Mammary epithelial cell (primary cell): ENCODE measurements at regions not wholly inside any gene's neighbourhood (a gene's known extent, or its start where the extent isn't known, plus 50 kb on each side); places are given as distances from the start of the nearest gene placed in this dataset.

Experiments used
- CTCF ChIP-seq, 2 donors: IDR thresholded peaks in 1 of 2; conservative IDR thresholded peaks in 1 of 2; 2 replicates each; pipeline ENCODE4 v1.5.1; 2011 to 2012; ENCODE audit warnings: inconsistent platforms in 2 of 2, low read length in 2 of 2, mild to moderate bottlenecking in 2 of 2, control low read depth in 1 of 2, low read depth in 1 of 2; ENCODE audit not compliant: insufficient read depth in 1 of 2; ENCODE audit errors: extremely low read depth in 1 of 2
- EZH2 ChIP-seq: IDR thresholded peaks from 2 replicates; pipeline ENCODE4 v1.6.1; 2012; ENCODE audit warnings: low read length, inconsistent platforms, borderline replicate concordance

DNA sequence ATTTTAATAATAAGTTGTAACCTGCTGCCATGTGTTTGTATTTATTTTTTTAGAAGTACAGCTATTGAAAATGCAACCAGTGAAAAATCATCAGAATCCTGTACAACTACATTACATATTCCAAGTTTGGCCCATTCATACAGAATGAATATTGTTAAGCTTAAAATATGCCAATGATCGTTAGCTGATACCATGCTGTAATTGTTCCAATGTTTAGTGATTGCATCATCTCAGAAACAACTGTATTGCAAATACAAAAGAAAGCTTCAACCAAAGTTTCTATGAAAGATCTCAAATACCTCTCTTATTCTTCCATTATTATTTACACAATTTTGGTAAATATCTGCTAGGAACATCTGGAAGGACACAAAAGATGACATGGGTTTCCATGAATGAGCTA is 51.6 kb upstream of the ALCAM start:
- no peak for TF ChIP-seq CTCF (conservative IDR thresholded peaks at IDR 0.05 in 1 of 2, IDR thresholded peaks at IDR 0.05 in 1 of 2; ENCODE audit: extremely low read depth in 1 of 2, insufficient read depth in 1 of 2, low read depth in 1 of 2, low read length in 2 of 2)
- no peak for TF ChIP-seq EZH2
